IPS-18c (cell line): ENCODE measurements at regions not wholly inside any gene's neighbourhood (a gene's known extent, or its start where the extent isn't known, plus 50 kb on each side); places are given as distances from the start of the nearest gene placed in this dataset.
"Not testable (repeated sequence)": the region's sequence is repeated elsewhere in the genome, so short reads cannot be mapped to it uniquely, and the experiment has no call there.

Experiments
- H3K4me3 ChIP-seq: 2 replicates; pipeline ENCODE4 v1.7.0; 2013; ENCODE audit warnings: low read depth, mild to moderate bottlenecking, low read length, moderate library complexity; ENCODE audit not compliant: insufficient read depth
- H3K9me3 ChIP-seq: one replicate; pipeline ENCODE4 v1.6.1; 2013; ENCODE audit warnings: mild to moderate bottlenecking, low read length, moderate library complexity; ENCODE audit not compliant: control insufficient read depth, insufficient read depth

- H3K9me3 ChIP-seq = no peaks in the 10 kb centered on the region
- no peak overlapping the region for H3K4me3 ChIP-seq
Measured at GRCh38 chr21:18840239-18840638, 436.7 kb upstream of the TMPRSS15 start.

GRCh38 chr21:18857606-18858005 lies 454.0 kb upstream of the TMPRSS15 start:
- H3K4me3 ChIP-seq, H3K9me3 ChIP-seq: not testable (repeated sequence)

- Histone ChIP-seq H3K9me3 (no peaks in the 10 kb centered on the region), H3K4me3 (no peak overlapping the region)
Measured at GRCh38 chr21:18869104-18869503, 465.5 kb upstream of the TMPRSS15 start.

GRCh38 chr21:18877917-18878316 lies 474.3 kb upstream of the TMPRSS15 start:
- H3K4me3 ChIP-seq = no peak overlapping the region
- peaks cover 12% of the 10 kb centered on the region for H3K9me3 ChIP-seq

GRCh38 chr21:18887922-18888602 lies 484.5 kb upstream of the TMPRSS15 start:
- peaks cover 2% of the 10 kb centered on the region for H3K9me3 ChIP-seq
- H3K4me3 ChIP-seq = no peak overlapping the region

- no peak overlapping the region for H3K4me3 ChIP-seq
- no peaks in the 10 kb centered on the region for H3K9me3 ChIP-seq
Measured at GRCh38 chr21:18893406-18893805, 489.8 kb upstream of the TMPRSS15 start.

- no peak overlapping the region for H3K4me3 ChIP-seq
- no peaks in the 10 kb centered on the region for H3K9me3 ChIP-seq
Measured at GRCh38 chr21:18894387-18894786, 490.8 kb upstream of the TMPRSS15 start.

- no peak overlapping the region for H3K4me3 ChIP-seq
- no peaks in the 10 kb centered on the region for H3K9me3 ChIP-seq
Measured at GRCh38 chr21:18899261-18899660, 495.7 kb upstream of the TMPRSS15 start.

- Histone ChIP-seq H3K4me3 (no peak overlapping the region), H3K9me3 (no peaks in the 10 kb centered on the region)
Measured at GRCh38 chr21:18902660-18903059, 499.1 kb upstream of the TMPRSS15 start.

GRCh38 chr21:18907076-18907475 lies 503.5 kb upstream of the TMPRSS15 start:
- Histone ChIP-seq H3K4me3 (no peak overlapping the region), H3K9me3 (no peaks in the 10 kb centered on the region)

- Histone ChIP-seq H3K9me3 (no peaks in the 10 kb centered on the region), H3K4me3 (no peak overlapping the region)
Measured at GRCh38 chr21:18908641-18909040, 505.1 kb upstream of the TMPRSS15 start.

- H3K9me3 ChIP-seq = no peaks in the 10 kb centered on the region
- H3K4me3 ChIP-seq = no peak overlapping the region
Measured at GRCh38 chr21:18913914-18914313, 510.3 kb upstream of the TMPRSS15 start.

GRCh38 chr21:18914570-18914969 lies 511.0 kb upstream of the TMPRSS15 start:
- no peak overlapping the region for H3K4me3 ChIP-seq
- no peaks in the 10 kb centered on the region for H3K9me3 ChIP-seq

GRCh38 chr21:18917622-18918021 lies 514.0 kb upstream of the TMPRSS15 start:
- no peak overlapping the region for H3K4me3 ChIP-seq
- H3K9me3 ChIP-seq = no peaks in the 10 kb centered on the region

- no peaks in the 10 kb centered on the region for H3K9me3 ChIP-seq
- H3K4me3 ChIP-seq = no peak overlapping the region
Measured at GRCh38 chr21:18931237-18931636, 527.7 kb upstream of the TMPRSS15 start.

- H3K9me3 ChIP-seq = no peaks in the 10 kb centered on the region
- no peak overlapping the region for H3K4me3 ChIP-seq
Measured at GRCh38 chr21:18937337-18937736, 533.8 kb upstream of the TMPRSS15 start.

- no peak overlapping the region for H3K4me3 ChIP-seq
- H3K9me3 ChIP-seq = no peaks in the 10 kb centered on the region
Measured at GRCh38 chr21:18940791-18941190, 537.2 kb upstream of the TMPRSS15 start.

GRCh38 chr21:18950045-18950740 lies 546.6 kb upstream of the TMPRSS15 start:
- Histone ChIP-seq H3K9me3 (no peaks in the 10 kb centered on the region), H3K4me3 (no peak overlapping the region)
